Stimulated activated CD4-positive, alpha-beta T cell treated with anti-CD3 and anti-CD28 coated beads, Interleukin-4, amount 100 ng/mL, for 48 hours (primary cell): ENCODE measurements at regions not wholly inside any gene's neighbourhood (a gene's known extent, or its start where the extent isn't known, plus 50 kb on each side); places are given as distances from the start of the nearest gene placed in this dataset.

ENCODE experiments used
- DNase-seq, 2 donors: peaks; one replicate each; pipeline ENCODE4 v3.0.0-alpha.2; 2020; ENCODE audit warnings: low read depth in 2 of 2

- DNase-seq: no peak
These were observed 89.3 kb upstream of the NKX1-1 start for GRCh38 chr4:1495416-1496115.

GRCh38 chr4:1494416-1495315, 88.4 kb upstream of the NKX1-1 start:
- no peak for DNase-seq

- no peak for DNase-seq
These were observed 87.5 kb upstream of the NKX1-1 start for GRCh38 chr4:1493540-1494287.

- no peak for DNase-seq
These were observed 86.7 kb upstream of the NKX1-1 start for GRCh38 chr4:1492651-1493539.

- DNase-seq: no peak
These were observed 85.9 kb upstream of the NKX1-1 start for GRCh38 chr4:1492142-1492457.

GRCh38 chr4:1491328-1492141, 85.3 kb upstream of the NKX1-1 start:
- DNase-seq: no peak

GRCh38 chr4:1490654-1491327, 84.5 kb upstream of the NKX1-1 start:
- no peak for DNase-seq

GRCh38 chr4:1490011-1490653, 83.9 kb upstream of the NKX1-1 start:
- no peak for DNase-seq

GRCh38 chr4:1489639-1489995, 83.4 kb upstream of the NKX1-1 start:
- DNase-seq: no peak

- no peak for DNase-seq
These were observed 82.8 kb upstream of the NKX1-1 start for GRCh38 chr4:1488831-1489638.

GRCh38 chr4:1488357-1488756, 82.1 kb upstream of the NKX1-1 start:
- no peak for DNase-seq

GRCh38 chr4:1487761-1488160, 81.5 kb upstream of the NKX1-1 start:
- DNase-seq: no peak

GRCh38 chr4:1487106-1487505, 80.9 kb upstream of the NKX1-1 start:
- DNase-seq: no peak

GRCh38 chr4:1485280-1485679, 79.0 kb upstream of the NKX1-1 start:
- no peak for DNase-seq

GRCh38 chr4:1480720-1481119, 74.5 kb upstream of the NKX1-1 start:
- no peak for DNase-seq

- no peak for DNase-seq
These were observed 73.2 kb upstream of the NKX1-1 start for GRCh38 chr4:1479454-1479853.

GRCh38 chr4:1478766-1479355, 72.6 kb upstream of the NKX1-1 start:
- DNase-seq: no peak

- DNase-seq: no peak
These were observed 71.0 kb upstream of the NKX1-1 start for GRCh38 chr4:1477045-1477840.
